ENCODE measurements at regions not wholly inside any gene's neighbourhood (a gene's known extent, or its start where the extent isn't known, plus 50 kb on each side); places are given as distances from the start of the nearest gene placed in this dataset.

- no peaks in the 10 kb centered on the region for H3K36me3 ChIP-seq (ENCODE audit: control insufficient read depth, insufficient read depth, low read length)
- H3K9ac ChIP-seq (ENCODE audit: low read depth, low read length): no peak overlapping the region
- H3K9me3 ChIP-seq (ENCODE audit: control insufficient read depth, insufficient read depth, low read length): no peaks in the 10 kb centered on the region
- no peak overlapping the region for H3K4me3 ChIP-seq (ENCODE audit: low read depth, low read length)
- H3K4me1 ChIP-seq (ENCODE audit: control insufficient read depth, insufficient read depth, low read length): no peaks in the 10 kb centered on the region
- no peaks in the 10 kb centered on the region for H3K27me3 ChIP-seq (ENCODE audit: control insufficient read depth, insufficient read depth, low read length)
These were observed 194.2 kb upstream of the CNR1 start for GRCh38 chr6:88360203-88360797.

DNA sequence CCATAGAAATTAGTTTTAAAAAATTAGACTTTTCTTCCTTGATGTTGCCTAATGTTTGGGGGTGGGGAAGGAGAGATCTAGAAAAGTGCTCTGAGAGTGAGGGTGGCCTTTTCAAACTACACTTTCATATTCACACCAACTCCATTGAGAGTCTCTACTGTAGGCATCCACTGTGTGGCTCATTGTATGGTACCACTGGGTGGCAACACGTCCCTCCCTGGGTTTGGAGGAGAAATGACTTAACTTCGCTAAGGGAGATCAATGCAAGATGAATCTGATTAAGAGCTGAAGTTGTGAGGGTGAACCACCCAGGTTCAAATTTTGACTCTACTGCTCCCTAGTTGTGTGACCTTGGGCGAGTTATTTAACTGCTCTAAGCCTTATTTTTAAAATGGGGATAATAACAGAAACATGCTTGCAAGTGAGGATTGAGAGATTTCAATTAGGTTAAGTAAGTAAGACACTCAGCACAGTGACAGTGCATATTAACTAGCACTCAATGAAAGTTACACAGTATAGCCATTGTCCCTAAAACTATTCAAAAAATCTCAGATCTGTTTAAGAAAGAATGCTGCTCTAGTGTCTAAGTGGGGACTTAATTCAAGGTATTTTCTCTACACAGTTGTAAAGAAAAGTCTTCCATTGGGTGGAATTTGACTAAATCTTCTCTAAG lies 193.5 kb upstream of the CNR1 start:
- no peak overlapping the region for H3K9ac ChIP-seq (ENCODE audit: low read depth, low read length)
- no peak overlapping the region for H3K4me3 ChIP-seq (ENCODE audit: low read depth, low read length)
- no peaks in the 10 kb centered on the region for H3K27me3 ChIP-seq (ENCODE audit: control insufficient read depth, insufficient read depth, low read length)
- H3K9me3 ChIP-seq (ENCODE audit: control insufficient read depth, insufficient read depth, low read length): no peaks in the 10 kb centered on the region
- no peaks in the 10 kb centered on the region for H3K4me1 ChIP-seq (ENCODE audit: control insufficient read depth, insufficient read depth, low read length)
- no peaks in the 10 kb centered on the region for H3K36me3 ChIP-seq (ENCODE audit: control insufficient read depth, insufficient read depth, low read length)

DNA sequence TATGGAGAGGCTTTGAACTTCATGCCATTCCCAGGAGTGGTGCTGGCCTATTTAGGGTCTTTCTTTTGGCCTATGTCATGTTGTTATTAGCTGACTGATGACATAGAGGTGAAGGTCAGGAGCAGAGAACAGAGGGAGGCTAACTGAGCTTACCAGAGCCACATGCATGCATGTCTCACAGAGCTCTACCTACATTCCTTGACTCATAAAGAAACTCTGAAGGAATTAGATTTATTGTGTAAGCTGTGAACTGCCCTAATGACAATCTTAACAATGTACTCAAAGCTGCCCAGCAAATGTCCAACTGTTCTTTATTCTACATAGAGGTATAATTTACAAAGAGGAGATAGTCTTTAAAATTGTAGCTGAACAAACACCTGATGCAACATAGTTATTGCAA lies 192.7 kb upstream of the CNR1 start:
- Histone ChIP-seq H3K27me3 (ENCODE audit: control insufficient read depth, insufficient read depth, low read length) (no peaks in the 10 kb centered on the region), H3K4me1 (ENCODE audit: control insufficient read depth, insufficient read depth, low read length) (no peaks in the 10 kb centered on the region), H3K9me3 (ENCODE audit: control insufficient read depth, insufficient read depth, low read length) (no peaks in the 10 kb centered on the region), H3K4me3 (ENCODE audit: low read depth, low read length) (no peak overlapping the region), H3K36me3 (ENCODE audit: control insufficient read depth, insufficient read depth, low read length) (no peaks in the 10 kb centered on the region), H3K9ac (ENCODE audit: low read depth, low read length) (no peak overlapping the region)

GRCh38 chr6:88349511-88349910 lies 183.4 kb upstream of the CNR1 start:
- Histone ChIP-seq H3K36me3 (ENCODE audit: control insufficient read depth, insufficient read depth, low read length) (no peaks in the 10 kb centered on the region), H3K27me3 (ENCODE audit: control insufficient read depth, insufficient read depth, low read length) (no peaks in the 10 kb centered on the region), H3K9me3 (ENCODE audit: control insufficient read depth, insufficient read depth, low read length) (peaks cover 5% of the 10 kb centered on the region), H3K4me3 (ENCODE audit: low read depth, low read length) (no peak overlapping the region), H3K4me1 (ENCODE audit: control insufficient read depth, insufficient read depth, low read length) (no peaks in the 10 kb centered on the region), H3K9ac (ENCODE audit: low read depth, low read length) (no peak overlapping the region)

- Histone ChIP-seq H3K27me3 (ENCODE audit: control insufficient read depth, insufficient read depth, low read length) (no peaks in the 10 kb centered on the region), H3K9me3 (ENCODE audit: control insufficient read depth, insufficient read depth, low read length) (no peaks in the 10 kb centered on the region), H3K4me3 (ENCODE audit: low read depth, low read length) (no peak overlapping the region), H3K4me1 (ENCODE audit: control insufficient read depth, insufficient read depth, low read length) (no peaks in the 10 kb centered on the region), H3K9ac (ENCODE audit: low read depth, low read length) (no peak overlapping the region), H3K36me3 (ENCODE audit: control insufficient read depth, insufficient read depth, low read length) (no peaks in the 10 kb centered on the region)
These were observed 176.2 kb upstream of the CNR1 start for GRCh38 chr6:88342336-88342735.

- Histone ChIP-seq H3K4me1 (ENCODE audit: control insufficient read depth, insufficient read depth, low read length) (no peaks in the 10 kb centered on the region), H3K36me3 (ENCODE audit: control insufficient read depth, insufficient read depth, low read length) (no peaks in the 10 kb centered on the region), H3K4me3 (ENCODE audit: low read depth, low read length) (no peak overlapping the region), H3K9me3 (ENCODE audit: control insufficient read depth, insufficient read depth, low read length) (no peaks in the 10 kb centered on the region), H3K9ac (ENCODE audit: low read depth, low read length) (no peak overlapping the region), H3K27me3 (ENCODE audit: control insufficient read depth, insufficient read depth, low read length) (no peaks in the 10 kb centered on the region)
These were observed 173.6 kb upstream of the CNR1 start for GRCh38 chr6:88339761-88340160.

DNA sequence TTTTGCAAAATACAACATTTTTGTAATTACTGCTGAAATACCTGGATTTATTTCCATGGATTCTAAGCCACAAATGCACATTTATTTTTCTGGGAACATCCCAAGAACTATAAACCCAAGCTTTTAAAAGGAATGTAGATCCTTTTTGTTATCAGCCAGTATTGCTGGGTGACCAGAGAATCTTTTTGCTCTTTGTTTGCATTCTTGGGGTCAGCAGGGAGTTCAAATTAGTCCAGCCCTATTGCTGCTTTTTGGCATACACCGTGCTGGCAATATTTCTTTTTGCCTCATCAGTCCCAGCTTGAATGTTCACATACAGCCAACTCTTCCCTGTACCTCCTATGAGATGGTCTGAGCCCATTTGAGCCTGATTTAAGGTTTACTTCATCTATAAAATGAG lies 155.2 kb upstream of the CNR1 start:
- no peaks in the 10 kb centered on the region for H3K27me3 ChIP-seq (ENCODE audit: control insufficient read depth, insufficient read depth, low read length)
- H3K4me1 ChIP-seq (ENCODE audit: control insufficient read depth, insufficient read depth, low read length): no peaks in the 10 kb centered on the region
- no peak overlapping the region for H3K4me3 ChIP-seq (ENCODE audit: low read depth, low read length)
- H3K36me3 ChIP-seq (ENCODE audit: control insufficient read depth, insufficient read depth, low read length): no peaks in the 10 kb centered on the region
- no peaks in the 10 kb centered on the region for H3K9me3 ChIP-seq (ENCODE audit: control insufficient read depth, insufficient read depth, low read length)
- no peak overlapping the region for H3K9ac ChIP-seq (ENCODE audit: low read depth, low read length)

DNA sequence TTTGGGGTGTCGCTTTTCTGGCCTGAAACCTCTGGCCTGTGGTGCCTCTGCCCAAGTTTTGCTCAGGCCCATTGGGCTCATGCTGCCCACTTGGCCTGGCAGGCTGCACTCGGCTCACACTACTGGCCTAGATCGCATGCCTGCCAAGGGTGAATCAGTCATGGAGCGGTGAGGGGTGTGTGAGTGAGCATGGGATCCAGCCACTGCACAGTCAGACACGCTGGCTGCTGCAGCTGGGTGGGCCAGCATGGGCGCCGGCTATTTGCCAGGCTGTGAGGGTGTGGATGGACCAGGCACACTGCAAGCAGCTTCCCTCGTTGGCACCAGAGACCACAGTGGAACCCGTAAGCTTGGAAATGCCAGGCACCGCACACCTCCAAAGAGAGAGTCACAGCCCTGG lies 145.4 kb upstream of the CNR1 start:
- H3K36me3 ChIP-seq (ENCODE audit: control insufficient read depth, insufficient read depth, low read length): no peaks in the 10 kb centered on the region
- no peak overlapping the region for H3K9ac ChIP-seq (ENCODE audit: low read depth, low read length)
- H3K4me1 ChIP-seq (ENCODE audit: control insufficient read depth, insufficient read depth, low read length): no peaks in the 10 kb centered on the region
- H3K9me3 ChIP-seq (ENCODE audit: control insufficient read depth, insufficient read depth, low read length): no peaks in the 10 kb centered on the region
- no peaks in the 10 kb centered on the region for H3K27me3 ChIP-seq (ENCODE audit: control insufficient read depth, insufficient read depth, low read length)
- H3K4me3 ChIP-seq (ENCODE audit: low read depth, low read length): no peak overlapping the region

DNA sequence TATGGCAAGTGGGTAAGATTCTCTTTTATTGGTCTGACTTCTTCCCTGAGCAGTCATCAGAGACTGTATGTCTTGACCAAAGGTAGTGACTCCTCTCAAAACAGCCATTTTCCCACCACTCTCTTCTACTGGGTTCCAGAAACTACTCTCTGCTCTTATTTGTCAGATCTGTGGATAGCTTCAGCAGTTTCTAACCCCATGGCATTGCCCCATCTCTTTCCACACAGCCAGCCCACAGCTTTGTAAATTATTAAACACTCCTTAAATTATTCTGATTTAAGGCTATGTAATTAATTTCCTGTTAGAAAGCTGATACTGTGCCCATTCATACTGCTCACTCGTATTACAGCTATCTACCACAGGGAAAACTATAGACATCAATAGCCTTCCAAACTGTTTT lies 138.4 kb upstream of the CNR1 start:
- Histone ChIP-seq H3K4me1 (ENCODE audit: control insufficient read depth, insufficient read depth, low read length) (no peaks in the 10 kb centered on the region), H3K27me3 (ENCODE audit: control insufficient read depth, insufficient read depth, low read length) (no peaks in the 10 kb centered on the region), H3K9ac (ENCODE audit: low read depth, low read length) (no peak overlapping the region), H3K36me3 (ENCODE audit: control insufficient read depth, insufficient read depth, low read length) (no peaks in the 10 kb centered on the region), H3K9me3 (ENCODE audit: control insufficient read depth, insufficient read depth, low read length) (no peaks in the 10 kb centered on the region), H3K4me3 (ENCODE audit: low read depth, low read length) (no peak overlapping the region)

- H3K9me3 ChIP-seq (ENCODE audit: control insufficient read depth, insufficient read depth, low read length): no peaks in the 10 kb centered on the region
- no peaks in the 10 kb centered on the region for H3K27me3 ChIP-seq (ENCODE audit: control insufficient read depth, insufficient read depth, low read length)
- no peaks in the 10 kb centered on the region for H3K36me3 ChIP-seq (ENCODE audit: control insufficient read depth, insufficient read depth, low read length)
- H3K9ac ChIP-seq (ENCODE audit: low read depth, low read length): no peak overlapping the region
- no peaks in the 10 kb centered on the region for H3K4me1 ChIP-seq (ENCODE audit: control insufficient read depth, insufficient read depth, low read length)
- H3K4me3 ChIP-seq (ENCODE audit: low read depth, low read length): no peak overlapping the region
These were observed 136.7 kb upstream of the CNR1 start for GRCh38 chr6:88302769-88303225.

DNA sequence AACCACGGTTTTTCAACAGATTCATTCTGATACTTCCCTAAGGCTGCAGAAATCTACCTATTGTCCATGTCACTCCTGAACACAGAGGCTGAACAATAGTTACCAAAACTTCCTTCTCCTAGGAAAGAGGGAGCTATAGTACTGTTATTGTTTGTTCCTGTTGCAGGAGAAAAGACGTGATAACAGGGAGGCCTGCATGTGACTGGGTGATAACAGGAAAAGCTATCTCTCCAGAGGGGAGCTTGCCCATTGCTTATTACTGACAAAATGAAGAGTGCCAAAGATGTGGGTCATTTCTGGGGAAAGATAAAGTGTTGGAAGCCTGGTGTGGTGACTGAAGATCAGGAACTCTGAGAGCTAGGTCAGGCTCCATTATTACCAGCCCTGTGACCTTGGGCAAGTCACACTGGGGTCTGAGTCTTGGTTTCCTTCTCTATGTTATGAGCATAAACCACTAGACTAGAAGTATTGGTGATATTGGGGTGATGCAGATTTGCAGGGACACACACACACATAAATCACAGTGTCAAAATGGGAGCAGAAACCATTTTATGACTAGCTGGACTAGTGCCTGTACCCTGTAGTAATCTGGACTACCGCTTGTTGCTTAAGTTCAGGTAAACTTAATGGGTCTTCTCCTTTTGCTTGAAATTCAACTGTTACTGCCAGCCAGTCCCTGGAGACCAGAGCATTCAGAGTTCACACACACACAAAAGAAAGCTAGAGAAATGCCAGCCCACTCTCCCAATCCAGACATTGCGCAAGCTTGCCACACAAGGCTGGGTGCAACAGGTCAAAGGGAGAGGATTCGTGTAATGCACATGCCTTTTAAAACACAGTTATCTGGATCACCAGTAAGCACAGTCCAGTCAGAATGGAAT lies 136.0 kb upstream of the CNR1 start:
- H3K4me1 ChIP-seq (ENCODE audit: control insufficient read depth, insufficient read depth, low read length): no peaks in the 10 kb centered on the region
- no peaks in the 10 kb centered on the region for H3K27me3 ChIP-seq (ENCODE audit: control insufficient read depth, insufficient read depth, low read length)
- no peak overlapping the region for H3K4me3 ChIP-seq (ENCODE audit: low read depth, low read length)
- H3K9ac ChIP-seq (ENCODE audit: low read depth, low read length): no peak overlapping the region
- no peaks in the 10 kb centered on the region for H3K36me3 ChIP-seq (ENCODE audit: control insufficient read depth, insufficient read depth, low read length)
- H3K9me3 ChIP-seq (ENCODE audit: control insufficient read depth, insufficient read depth, low read length): no peaks in the 10 kb centered on the region

GRCh38 chr6:88301256-88301655 lies 135.1 kb upstream of the CNR1 start:
- Histone ChIP-seq H3K9ac (ENCODE audit: low read depth, low read length) (no peak overlapping the region), H3K36me3 (ENCODE audit: control insufficient read depth, insufficient read depth, low read length) (no peaks in the 10 kb centered on the region), H3K4me1 (ENCODE audit: control insufficient read depth, insufficient read depth, low read length) (no peaks in the 10 kb centered on the region), H3K27me3 (ENCODE audit: control insufficient read depth, insufficient read depth, low read length) (no peaks in the 10 kb centered on the region), H3K9me3 (ENCODE audit: control insufficient read depth, insufficient read depth, low read length) (no peaks in the 10 kb centered on the region), H3K4me3 (ENCODE audit: low read depth, low read length) (no peak overlapping the region)

All from iPS-15b (cell line).